GM19438 (cell line): ENCODE measurements at regions not wholly inside any gene's neighbourhood (a gene's known extent, or its start where the extent isn't known, plus 50 kb on each side); places are given as distances from the start of the nearest gene placed in this dataset.
"Not testable (repeated sequence)": the region's sequence is repeated elsewhere in the genome, so short reads cannot be mapped to it uniquely, and the experiment has no call there.

Experiments used
- ATAC-seq: cut with Tn5 transposase; IDR thresholded peaks from one replicate; pipeline ENCODE4 v1.9.1; 2021; ENCODE audit warnings: low read depth; ENCODE audit not compliant: unreplicated experiment

DNA sequence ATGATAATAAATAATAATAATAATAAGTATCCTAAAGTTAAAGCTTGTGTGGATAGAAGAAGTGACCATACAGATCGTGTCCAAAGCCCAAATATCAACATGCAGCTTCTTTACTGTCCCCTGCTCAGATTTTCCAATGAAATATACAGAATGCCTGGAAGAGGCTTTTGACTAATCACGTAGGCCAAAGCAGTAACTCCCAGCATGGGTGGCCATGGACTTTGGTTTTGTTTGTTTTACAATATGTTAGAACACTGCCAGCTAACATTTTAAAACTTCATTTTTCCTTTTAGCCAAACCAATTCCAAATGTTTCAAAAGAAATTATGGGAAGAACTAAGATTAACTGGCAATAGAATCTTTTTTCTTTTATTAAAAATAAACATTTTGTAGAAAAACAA is 400.0 kb upstream of the FLRT2 start:
- no peak for ATAC-seq

- ATAC-seq = no peak
Measured at GRCh38 chr14:85131226-85131922, 398.6 kb upstream of the FLRT2 start.

GRCh38 chr14:85142982-85143381 is 387.0 kb upstream of the FLRT2 start:
- ATAC-seq = no peak

- no peak for ATAC-seq
Measured at GRCh38 chr14:85146779-85147178, 383.2 kb upstream of the FLRT2 start.

GRCh38 chr14:85150166-85150565 is 379.8 kb upstream of the FLRT2 start:
- no peak for ATAC-seq

GRCh38 chr14:85154714-85155113 is 375.2 kb upstream of the FLRT2 start:
- no peak for ATAC-seq

DNA sequence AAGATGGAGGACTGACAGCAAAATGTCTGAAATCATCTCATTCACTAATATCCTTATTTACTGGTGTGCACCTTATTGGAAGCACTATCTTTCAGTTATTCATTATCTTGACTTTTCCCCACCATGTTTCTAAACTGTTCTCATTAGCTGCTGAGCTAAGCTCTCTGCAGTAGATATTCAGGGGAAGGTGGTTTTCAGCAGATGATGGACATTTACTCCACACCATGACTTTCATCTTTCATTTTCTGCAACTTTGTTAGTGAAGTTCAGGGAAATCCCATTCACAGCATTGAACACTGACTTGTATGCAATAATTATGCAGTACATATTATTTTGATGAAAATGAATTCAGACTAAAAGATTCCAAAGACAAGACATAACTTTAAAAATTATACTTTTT is 373.6 kb upstream of the FLRT2 start:
- no peak for ATAC-seq

GRCh38 chr14:85159726-85160125 is 370.2 kb upstream of the FLRT2 start:
- ATAC-seq = no peak

GRCh38 chr14:85165094-85165493 is 364.9 kb upstream of the FLRT2 start:
- no peak for ATAC-seq

DNA sequence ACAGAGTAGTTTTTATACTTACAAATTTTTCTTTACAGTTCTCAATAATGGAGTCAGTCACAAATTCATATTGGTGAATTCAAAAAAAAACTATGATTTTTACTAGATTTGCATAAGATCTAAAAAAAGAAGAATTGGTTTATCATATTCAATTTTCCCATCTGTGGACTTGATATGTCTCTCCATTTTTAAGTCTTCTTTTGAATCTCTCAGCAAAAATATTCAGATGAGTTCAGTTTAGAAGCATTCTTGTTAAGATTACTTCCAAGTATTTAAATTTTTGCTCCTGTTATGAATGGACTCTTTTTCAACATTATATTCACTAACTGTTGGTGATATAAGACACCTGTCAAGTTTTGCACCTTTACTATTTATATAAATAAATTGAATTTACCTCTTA is 360.6 kb upstream of the FLRT2 start:
- ATAC-seq = no peak

DNA sequence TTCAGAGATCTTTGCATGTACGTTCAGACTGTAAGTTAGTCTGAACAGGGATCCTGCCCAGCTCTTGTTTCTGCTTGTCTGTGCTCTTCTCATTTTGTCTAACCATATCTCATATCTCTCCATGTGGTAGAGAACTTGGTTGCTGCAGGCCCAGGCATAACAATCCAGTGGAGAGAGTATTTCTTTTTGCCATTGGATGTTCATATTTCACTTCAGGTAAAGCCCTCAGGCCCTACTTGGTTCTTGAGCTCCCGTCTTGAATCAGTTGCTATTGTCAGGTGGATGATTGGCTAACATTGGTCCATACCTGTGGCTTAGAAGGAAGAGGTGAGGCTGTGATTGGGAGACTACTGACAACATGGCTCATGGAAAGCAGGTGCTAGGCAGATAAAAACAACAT is 357.7 kb upstream of the FLRT2 start:
- no peak for ATAC-seq

GRCh38 chr14:85172889-85173477 is 357.0 kb upstream of the FLRT2 start:
- no peak for ATAC-seq

DNA sequence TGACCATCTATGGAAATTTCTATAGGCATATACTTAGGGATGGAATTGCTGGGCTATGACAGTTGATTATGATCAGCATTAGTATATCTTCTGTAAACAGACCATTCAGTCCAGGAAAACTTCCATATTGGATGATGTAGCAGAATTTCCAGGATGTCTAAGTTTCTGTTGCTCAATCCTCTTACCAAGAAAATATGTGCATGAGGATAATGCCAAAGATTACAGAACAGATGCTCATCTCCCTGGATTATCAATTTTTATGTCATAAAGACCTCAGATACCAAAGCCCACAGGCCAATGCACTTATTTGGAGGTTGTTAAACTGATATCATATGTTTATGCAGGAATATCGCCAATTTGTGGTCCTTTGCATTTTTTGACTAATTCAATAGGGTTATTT is 354.4 kb upstream of the FLRT2 start:
- ATAC-seq = no peak

- ATAC-seq = no peak
Measured at GRCh38 chr14:85178864-85179263, 351.1 kb upstream of the FLRT2 start.

GRCh38 chr14:85180876-85181275 is 349.1 kb upstream of the FLRT2 start:
- no peak for ATAC-seq

DNA sequence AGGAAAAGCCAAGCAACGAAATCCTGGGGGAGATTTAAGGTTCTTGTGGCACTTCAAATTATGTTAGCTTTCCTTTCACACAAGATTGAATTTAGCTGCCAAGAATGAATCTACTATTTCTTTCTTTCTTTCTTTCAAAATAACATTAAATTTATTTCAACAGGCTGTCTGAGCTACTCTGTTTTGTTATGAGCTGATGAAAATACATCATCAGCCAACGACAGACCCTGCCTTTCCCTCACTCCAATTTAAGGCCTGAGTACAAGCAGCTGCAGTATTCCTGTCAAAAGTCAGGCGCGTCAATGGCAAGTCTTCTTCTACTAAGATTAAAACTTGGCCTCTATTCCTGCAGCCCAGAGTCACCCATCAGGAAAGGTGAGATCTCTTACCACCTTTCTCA is 347.7 kb upstream of the FLRT2 start:
- no peak for ATAC-seq

DNA sequence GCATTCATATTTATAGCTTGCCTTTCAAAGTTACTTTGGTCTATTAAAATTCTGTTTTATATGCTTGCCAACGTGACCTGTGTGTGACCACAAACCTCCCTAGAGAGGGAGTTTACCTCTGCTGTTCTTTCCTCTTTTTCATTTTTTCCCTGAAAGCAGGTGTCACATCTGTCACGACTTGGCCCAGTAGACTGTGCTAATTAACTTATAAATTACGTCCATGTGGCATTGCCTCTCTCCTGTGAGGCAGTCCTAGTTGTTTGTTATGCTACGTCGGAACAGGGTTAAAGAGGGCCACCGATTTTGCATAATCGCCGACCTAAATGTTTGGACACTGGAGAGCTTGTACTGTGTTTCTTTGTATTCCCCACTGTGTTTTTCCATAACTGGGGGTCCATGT is 343.9 kb upstream of the FLRT2 start:
- no peak for ATAC-seq

DNA sequence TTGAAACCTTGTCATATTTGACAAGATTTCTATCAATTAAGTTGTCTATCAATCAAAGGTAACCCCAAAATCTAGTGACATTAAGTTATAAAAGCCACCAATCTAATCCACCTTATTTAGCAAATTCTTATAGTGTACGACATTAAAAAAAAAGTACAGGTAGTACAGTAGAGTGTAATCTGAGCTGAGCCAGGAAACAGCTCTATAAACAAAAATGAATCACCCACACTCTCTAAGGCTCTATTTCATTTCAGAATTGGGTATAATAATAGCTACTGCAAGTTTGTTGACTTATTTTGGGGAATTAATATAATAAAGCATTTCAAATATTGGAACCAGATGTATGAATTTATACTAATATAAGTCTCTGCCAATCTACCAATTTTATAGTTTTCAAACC is 342.4 kb upstream of the FLRT2 start:
- ATAC-seq = no peak

- no peak for ATAC-seq
Measured at GRCh38 chr14:85188836-85189235, 341.1 kb upstream of the FLRT2 start.

DNA sequence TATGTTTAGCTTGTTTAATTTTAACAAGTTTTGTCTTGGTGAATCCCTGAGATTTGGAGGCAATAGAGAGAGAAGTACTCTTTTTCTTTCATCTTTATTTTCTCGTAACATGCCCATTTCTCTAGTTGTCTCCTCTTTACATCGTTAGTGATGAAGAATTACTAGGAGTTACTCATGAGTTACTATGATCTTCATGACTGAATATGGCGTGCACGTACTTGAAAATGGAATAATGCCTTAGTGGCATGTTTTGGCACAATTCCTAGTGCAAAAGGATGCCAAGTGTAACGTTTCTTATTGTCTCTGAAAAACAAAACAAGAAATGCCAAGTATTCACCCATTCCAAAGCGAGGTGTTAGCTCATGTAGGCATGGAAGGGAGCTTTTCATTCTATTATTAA is 340.7 kb upstream of the FLRT2 start:
- not testable (repeated sequence) for ATAC-seq

DNA sequence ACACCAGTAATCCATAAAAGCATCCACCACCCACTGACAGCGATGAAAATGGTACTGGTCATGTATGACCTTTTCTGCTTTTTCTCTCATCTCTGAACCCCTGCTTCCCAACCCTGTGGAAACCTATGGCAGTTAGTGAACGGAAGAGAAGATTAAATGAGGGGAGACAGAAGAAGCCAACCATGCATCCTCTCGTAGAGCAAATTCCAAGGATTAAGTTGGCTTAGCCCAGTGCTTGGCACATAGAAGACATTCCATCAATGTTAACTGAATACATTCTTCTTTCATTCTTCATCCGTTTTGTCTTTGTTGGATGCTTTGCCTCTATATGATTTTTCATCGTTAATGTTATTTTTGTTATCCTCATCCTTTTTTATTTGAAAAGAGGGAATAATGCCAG is 339.7 kb upstream of the FLRT2 start:
- ATAC-seq = no peak

DNA sequence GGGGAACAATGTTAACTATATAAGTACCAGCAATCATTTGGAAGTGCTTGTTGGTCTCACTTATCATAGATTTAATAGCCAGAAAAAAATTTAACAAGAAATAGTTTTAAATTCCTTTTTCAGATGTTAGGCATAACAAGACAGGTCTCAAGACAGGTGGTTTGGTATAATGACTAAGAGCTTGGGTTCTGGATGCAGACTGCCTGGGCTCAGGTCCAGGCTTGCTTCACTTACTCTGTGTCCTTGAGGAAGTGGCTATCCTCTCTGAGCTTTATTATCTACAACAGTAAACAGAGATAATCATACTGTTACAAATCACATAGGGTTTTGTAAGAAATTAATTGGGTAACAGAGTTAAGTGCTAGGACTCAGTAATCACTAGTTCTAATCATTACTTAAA is 338.0 kb upstream of the FLRT2 start:
- ATAC-seq = no peak
